ENCODE measurements at regions not wholly inside any gene's neighbourhood (a gene's known extent, or its start where the extent isn't known, plus 50 kb on each side); places are given as distances from the start of the nearest gene placed in this dataset.
"Not testable (repeated sequence)": the region's sequence is repeated elsewhere in the genome, so short reads cannot be mapped to it uniquely, and the experiment has no call there.

DNA sequence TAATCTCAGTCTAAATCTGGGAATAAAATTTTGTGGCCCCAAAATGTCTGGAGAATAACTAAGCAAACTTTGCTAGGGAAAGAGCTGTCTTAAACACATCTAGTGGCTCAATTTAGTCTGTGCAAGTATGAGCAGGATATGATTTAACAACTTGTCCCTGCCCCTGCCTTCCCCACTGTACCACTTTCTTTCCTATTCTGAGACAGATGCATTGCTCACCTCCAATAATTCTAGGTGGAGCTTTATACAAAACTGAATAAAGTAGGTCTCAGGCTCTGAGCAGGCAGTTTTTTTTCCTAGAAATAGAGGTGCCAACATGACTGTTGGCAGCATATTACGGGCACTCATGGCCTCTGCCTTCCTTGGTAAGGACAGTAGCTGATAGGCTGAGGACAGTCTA is 412.1 kb downstream of the DAD1 start:
- intact Hi-C loops (cut with micrococcal nuclease): no loop called here

DNA sequence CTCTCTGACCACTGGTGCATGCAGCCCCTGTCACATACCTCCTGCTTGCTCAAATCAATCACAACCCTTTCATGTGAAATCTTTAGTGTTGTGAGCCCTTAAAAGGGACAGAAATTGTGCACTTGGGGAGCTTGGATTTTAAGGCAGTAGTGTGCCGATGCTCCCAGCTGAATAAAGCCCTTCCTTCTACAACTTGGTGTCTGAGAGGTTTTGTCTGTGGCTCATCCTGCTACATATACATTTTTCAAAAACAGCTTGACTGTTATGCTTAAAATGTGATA is 413.8 kb downstream of the DAD1 start:
- intact Hi-C loops (cut with micrococcal nuclease): not testable (repeated sequence)

DNA sequence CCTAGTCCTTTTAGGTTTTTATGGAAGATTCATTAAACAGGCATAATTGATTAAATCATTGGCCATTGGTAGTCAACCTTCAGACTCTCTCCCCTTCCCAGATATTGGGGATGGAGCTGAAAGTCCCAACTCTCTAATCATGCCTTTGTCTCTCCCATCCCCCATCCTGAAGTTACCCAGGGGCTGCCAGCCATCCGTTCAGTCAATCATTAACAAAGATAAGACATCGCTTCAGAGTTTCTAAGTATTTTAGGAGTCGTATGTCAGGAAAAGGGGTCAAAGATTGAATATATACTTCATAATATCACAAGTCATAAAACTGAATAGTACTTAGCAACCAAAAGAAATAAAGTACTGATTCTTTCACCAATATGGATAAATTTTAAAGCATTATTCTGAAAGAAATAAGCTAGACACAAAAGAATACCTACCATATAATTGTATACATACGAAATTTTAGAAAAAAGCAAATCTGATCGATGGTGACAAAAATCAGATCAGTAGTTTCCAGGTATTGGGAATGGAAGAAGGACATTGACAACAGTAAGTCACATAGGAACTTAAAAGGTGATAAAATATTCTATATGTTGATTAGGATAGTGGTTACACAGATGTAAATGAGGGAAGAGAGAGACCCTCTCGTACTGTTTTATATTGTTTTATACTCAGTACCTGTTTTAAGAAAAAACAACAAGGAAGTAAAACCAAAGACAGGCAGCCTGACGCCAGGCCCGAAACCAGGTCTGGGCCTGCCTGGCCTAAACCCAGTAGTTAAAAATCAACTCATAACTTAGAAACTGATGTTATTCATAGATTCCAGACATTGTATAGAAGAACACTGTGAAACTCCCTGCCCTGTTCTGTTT is 414.4 kb downstream of the DAD1 start:
- intact Hi-C loops (cut with micrococcal nuclease): no loop called here

DNA sequence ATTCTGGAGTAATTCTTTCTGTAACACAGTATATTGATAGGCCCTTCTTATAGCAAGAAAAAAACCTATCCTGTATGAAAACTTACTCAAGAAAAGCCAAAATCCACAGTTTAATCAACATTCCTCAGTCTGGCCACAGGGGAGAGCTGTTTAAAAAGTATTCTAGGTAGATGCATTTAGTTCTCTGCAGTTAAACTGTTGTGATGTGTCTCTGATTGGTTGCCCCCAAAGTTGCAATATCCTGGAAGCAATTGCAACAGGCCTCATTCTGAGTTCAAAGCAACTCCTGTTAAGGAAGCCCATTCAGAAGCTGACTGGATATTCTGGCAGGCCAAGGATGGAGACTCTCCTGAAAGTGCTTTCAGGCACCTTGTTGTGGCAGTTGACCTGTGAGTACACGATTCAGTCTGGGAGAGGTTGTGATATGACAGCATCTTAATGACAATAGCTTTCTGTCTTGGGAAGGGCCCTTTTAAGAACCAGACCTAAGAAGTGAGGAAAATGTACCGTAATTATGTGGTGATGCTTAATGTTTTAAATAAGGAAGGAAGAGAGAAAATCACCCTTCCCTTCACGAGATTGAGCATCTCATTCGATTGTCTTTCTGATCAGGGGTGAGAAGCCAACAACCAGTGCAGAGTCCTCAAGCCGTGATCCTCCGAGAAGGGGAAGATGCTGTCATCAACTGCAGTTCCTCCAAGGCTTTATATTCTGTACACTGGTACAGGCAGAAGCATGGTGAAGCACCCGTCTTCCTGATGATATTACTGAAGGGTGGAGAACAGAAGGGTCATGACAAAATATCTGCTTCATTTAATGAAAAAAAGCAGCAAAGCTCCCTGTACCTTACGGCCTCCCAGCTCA is 420.7 kb downstream of the DAD1 start:
- intact Hi-C loops (cut with micrococcal nuclease): loop anchor here (5.0 to 10.0 kb wide), 2 partner anchors 34 to 56 kb away; no protein-coding TSS in a partner anchor

DNA sequence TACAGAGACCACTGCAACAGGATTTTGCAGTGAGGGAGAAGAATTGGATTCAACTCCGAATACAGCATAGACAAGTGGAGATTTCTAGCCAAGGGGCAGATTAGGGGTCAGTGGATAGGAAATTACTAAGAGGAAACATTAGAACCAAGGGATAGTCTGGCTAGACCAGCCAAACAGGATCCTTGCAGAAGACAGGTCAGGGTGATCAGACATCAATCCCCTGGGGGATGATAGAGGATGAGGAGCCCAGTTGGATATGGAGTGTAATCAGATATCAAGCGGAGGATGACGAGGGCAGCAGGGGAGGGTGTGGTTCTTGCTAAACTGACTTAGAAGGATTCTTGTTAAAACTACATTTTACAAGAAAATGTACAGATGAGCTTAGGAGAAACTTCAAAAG is 424.4 kb downstream of the DAD1 start:
- intact Hi-C loops (cut with micrococcal nuclease): loop anchor here (5.0 to 10.0 kb wide), 4 partner anchors 38 to 353 kb away; no protein-coding TSS in a partner anchor

DNA sequence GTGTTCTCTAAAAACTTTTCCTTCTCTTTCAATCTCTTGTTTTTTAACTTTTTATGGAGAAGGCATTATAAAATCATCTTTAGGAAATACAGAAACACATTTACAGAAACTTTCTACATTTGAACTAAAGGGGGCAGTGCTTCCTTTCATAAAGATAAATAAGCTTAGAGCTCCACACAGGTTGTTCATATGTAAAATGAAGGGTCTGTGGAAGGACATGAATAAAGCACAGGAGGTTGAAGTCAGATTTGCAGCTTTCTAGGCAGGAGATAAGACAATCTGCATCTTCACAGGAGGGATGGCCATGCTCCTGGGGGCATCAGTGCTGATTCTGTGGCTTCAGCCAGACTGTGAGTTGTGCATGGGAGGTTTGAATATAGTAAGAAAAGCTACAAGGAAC is 426.0 kb downstream of the DAD1 start:
- intact Hi-C loops (cut with micrococcal nuclease): loop anchor here (1.0 to 10.0 kb wide), 5 partner anchors 41 to 393 kb away; no protein-coding TSS in a partner anchor

DNA sequence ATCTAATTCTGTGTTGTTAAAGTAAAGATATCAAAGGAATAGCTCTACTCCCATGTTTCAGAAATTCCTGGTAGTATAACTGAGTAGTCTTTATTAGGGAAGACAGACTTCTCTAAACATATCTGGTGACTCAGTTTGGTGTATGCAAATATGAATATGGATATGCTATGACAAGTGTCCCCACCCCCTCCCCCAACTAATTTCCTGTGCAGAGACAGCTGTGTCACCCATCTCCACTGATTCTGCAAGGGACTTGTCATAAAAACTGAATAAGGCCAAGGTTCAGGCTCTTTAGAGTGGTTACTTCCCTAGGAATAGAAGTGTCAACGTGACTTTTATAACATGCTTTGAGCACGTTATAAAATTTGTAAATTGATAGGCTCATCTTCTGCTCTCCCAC is 429.1 kb downstream of the DAD1 start:
- intact Hi-C loops (cut with micrococcal nuclease): loop anchor here (5.0 to 10.0 kb wide), 3 partner anchors 38 to 357 kb away; no protein-coding TSS in a partner anchor

DNA sequence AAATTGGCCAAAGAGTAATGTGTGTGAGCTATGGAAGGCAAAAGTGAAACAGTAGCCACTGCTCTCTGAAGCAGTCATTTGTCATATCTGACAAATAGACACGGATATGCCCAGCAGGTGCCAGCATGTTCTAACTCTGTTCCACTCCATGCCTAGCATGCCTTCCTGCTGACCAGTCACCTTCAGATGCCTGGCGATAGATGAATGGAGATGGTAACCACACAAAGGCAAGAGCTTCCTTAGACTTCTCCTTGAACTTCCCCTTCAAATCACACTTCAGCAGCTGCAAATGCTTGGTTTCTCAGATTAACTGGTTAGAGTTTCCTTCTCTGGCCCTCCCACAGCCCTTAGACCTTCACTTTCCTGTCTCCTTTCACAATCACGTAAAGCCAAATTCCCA is 429.9 kb downstream of the DAD1 start:
- intact Hi-C loops (cut with micrococcal nuclease): no loop called here

DNA sequence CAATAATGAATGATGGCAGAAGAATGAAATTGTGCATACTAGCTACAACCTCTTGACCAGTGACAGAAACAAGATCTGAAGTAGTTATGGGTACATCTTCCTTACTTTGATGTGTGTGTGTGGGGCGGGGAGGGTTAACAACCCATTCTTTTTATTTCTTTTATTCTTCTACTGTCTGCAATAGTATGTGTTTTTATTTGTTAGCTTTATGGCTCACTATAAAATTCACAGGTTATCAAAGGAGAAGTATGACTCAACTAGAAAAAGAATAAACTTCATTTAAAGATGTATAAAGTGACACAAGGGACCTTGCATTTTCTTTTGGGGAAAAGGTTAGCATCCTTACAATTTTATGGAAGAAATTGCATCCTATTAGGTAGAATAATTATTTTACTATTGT is 430.5 kb downstream of the DAD1 start:
- intact Hi-C loops (cut with micrococcal nuclease): no loop called here

DNA sequence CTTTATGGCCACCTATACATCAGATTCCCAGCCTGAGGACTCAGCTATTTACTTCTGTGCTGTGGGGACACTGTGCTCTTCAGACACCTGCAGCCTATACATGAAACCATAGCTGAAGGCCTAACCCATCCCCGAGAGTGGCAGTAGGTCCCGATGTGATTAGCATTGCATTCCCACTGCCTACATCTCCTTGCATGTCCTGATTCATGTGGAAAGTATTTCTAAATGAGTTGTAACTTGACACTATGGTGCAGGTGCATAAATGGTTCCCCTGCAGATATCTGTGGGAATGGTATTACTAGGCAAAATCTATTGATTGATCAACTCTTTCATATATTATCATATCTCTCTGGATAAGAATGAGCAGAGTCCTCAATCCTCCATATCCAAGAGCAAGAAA is 433.5 kb downstream of the DAD1 start:
- intact Hi-C loops (cut with micrococcal nuclease): no loop called here

DNA sequence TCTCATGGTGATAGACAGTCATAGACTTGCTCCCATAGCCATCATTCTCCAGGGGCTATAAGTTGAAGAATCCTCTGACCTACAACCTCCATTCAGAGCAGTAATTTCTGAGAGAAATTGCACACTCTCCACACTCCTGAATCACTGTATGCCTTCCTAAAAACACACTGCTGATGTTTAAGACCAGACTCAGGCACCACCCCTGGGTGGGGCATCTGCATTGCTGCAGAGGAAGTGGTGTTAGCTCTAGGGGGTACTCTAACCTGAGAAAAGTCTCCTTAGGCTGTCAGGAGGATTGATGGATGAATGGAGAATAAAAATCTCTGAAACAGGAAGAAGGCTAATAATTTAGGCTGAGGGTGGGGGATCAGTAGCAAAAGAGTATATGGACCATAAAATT is 436.1 kb downstream of the DAD1 start:
- intact Hi-C loops (cut with micrococcal nuclease): no loop called here

DNA sequence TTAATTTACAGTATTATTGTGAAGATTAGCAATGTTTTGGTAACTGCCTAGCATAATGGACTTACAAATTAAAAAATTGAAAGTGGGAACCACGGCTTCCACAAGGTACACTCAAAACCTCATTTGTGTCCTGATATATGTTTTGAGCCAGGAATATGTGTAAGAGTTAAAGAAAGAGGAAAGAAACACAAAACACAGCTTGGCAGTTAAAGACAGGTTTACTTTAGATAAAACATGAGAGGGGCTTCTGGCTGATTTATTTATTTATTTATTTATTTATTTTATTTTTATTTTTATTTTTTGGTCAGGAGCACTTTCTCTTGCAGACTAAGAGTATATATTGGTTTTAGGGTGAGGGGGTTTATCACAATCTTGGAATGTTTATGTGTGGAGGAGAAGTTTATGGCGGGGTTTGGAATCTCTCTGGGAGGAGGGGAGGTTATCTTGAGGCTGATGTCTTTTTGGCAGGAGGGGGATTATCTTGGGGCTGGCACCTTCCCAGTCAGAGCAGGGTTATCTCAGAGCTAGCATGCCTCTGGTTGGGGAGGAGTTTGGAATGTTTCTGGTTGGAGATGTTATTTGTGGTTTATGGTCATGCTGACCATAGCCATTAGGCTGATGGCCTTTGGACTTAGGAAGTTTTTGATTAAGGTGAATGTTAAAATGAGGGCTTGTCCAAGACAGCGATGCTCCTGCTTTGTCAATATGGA is 436.7 kb downstream of the DAD1 start:
- intact Hi-C loops (cut with micrococcal nuclease): no loop called here

DNA sequence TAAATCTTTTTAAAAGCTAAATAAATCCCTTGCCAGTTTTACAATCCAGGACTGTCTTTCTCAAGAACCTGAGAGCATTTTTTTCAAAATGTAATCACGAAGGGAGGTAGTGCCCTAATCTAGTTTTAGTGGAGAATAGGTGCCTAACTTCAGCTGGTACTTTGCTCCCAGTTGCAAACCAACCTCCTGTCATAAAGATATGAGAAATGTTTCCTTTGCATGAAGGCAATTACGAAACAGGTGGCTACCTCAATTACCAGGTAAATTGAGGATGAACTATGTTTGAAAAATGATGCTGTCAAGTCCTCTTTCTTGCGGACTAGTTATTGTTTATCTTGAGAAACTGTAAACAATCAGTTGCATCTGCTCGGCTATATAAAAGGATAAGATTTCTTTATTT is 437.9 kb downstream of the DAD1 start:
- intact Hi-C loops (cut with micrococcal nuclease): no loop called here

DNA sequence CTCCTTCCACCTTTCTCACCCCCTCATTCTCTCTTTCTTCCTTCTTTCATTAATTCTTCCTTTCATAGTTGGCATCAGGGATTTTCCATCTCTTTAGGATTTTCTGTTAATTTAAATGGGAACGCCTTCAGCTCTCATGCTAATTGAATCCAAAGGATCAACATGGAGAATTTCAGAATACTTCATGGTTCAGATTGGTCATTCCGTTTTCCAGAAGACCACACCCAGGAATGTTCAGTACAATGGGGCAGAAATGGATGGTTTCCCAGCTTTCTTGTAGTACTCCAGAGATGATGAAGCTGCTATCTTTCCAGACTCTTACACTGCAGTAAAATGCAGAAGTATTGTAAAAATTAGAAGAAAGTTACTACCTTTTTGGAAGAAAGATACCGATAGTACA is 440.0 kb downstream of the DAD1 start:
- intact Hi-C loops (cut with micrococcal nuclease): no loop called here

DNA sequence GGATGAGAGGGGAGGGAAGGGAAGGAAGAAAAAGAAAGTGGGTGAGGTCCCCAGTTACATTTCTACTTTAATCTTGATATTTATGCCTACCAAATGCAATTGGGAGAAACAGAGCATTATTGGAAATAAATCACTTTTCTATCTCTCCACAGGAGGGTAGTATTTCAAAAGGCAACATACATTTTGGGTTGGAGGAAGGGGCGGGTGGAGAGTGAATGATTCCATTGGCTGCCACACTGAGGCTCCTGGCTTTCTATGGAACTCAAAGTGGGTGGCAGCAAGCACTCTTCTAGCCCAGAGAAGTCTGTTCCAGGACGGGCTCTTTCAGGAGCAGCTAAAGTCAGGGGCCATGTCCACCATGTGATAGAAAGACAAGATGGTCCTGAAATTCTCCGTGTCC is 441.3 kb downstream of the DAD1 start:
- intact Hi-C loops (cut with micrococcal nuclease): no loop called here

DNA sequence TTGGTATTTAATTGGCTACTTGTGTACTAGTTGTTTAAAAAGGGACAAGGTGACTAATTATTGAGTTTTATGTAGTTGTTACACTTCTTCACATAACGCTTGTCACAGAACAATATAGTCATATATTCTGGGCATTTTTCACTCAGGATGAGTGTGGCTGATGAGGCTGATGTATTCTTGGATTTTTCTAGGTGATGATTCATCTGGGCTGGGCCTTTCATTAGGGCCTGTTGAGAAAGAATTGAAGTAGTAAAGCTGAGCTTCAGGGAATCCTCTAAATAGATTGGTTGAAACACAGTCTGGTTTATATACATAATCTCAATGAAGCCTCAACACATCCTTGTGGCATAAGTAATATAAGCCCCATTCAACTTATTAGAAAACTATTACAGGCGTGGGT is 445.7 kb downstream of the DAD1 start:
- intact Hi-C loops (cut with micrococcal nuclease): no loop called here

DNA sequence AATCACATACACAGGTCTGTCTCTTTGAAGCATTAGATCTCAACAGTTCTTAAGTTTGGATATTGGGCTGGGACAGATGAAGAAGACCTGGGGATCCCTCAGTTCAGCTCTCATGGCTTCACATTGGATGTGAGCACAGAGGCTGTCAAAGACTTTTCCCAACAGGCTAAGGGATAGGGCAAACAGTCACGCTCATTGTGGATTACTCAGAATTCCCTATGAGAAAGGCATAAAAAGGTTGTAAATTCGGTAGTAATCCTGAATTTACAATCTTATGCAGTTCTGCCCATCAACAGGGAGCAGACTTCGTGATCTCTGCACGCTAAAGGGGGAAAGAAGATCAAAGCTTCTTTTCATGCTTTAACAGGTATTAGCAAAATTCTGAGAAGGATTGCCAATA is 448.4 kb downstream of the DAD1 start:
- intact Hi-C loops (cut with micrococcal nuclease): no loop called here

DNA sequence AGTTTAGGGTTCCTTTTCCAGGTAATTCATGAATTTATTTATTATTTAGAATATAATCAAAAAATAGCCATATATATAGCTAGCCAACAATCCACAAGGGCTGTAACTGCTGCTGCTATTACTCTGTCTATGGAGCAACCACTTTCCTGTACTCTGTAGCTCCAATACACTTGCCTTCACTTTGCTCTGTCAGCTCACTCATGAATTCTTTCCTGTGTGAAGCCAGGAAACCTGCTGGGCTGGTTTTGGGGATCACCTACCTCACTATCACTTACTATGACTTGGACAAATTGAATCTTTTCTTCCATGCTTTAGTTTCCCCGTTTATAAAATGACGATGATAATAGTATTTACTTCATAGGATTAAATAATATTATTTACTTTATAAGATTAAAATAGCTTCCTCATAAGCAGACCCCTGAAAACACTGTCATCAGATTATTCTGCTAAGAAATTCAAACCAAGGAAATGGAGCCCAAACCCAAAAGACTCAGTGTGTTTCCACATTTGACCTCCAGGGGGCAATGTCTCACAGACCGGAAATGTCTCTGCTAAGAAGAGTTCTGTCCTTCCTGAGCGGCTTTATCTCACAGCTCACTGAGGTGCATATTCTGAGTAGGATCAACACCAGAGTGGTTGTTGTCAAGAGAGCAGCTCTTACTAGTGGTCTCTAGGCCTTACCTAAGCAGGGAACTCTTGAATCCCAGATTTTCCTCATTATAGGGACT is 457.1 kb downstream of the DAD1 start:
- intact Hi-C loops (cut with micrococcal nuclease): no loop called here

DNA sequence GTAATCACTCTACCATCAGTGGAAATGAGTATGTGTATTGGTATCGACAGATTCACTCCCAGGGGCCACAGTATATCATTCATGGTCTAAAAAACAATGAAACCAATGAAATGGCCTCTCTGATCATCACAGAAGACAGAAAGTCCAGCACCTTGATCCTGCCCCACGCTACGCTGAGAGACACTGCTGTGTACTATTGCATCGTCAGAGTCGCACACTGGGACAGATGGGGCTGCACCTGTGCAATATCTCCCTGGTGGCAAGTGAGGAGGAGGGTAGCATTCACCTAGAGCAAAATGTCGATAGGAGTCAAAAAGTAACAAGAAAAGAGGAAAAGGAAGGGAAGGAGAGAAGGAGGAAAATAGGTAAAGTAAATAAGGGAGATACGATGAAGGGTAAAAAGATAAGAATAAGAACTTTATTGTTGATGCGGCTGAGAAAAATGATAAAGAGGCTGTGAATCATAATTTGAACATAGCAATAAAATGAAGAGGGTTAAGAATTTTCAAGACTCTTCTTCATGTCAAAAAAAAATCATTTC is 450.5 kb upstream of the OR4E1 start:
- intact Hi-C loops (cut with micrococcal nuclease): loop anchor here (5.0 kb wide), 2 partner anchors 38 to 383 kb away; no protein-coding TSS in a partner anchor

DNA sequence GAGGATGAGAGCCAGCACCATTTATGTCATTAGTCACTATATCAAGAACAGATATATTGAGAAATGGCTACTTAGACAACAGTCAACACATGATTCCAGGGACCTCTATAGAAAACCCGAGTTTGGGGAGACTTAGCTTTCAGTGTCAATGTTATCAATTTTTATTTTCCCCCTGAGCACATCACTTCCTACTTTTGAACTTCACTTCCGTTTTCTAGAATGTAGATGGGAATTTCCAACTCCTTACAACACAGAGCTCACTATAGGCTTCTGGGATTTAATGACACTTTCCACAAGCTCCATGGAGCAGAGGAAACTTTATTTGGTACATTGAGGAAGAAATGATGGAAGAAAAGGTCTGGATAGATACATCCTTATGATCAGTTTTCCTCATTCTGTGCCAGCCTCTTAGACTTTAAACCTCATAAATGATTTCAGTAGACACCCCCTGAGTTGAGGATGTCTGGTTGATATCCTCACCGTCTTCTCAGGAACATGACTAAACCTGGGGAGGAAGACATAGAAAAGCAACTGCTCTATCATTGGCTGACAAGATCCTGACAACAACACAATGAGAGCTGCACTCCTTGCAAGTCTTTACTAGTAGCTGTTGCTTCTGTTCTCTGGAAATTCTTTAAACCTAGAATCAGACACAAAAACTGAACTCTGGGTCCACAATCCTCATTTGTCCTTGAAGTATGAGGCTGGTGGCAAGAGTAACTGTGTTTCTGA is 449.4 kb upstream of the OR4E1 start:
- intact Hi-C loops (cut with micrococcal nuclease): loop anchor here (1.0 to 5.0 kb wide), 4 partner anchors 39 to 447 kb away; no protein-coding TSS in a partner anchor

Measured in T-helper 1 cell treated with Interleukin-12 subunit alpha and Interleukin-12 subunit beta and Interleukin-4 antibody, amounts not matched to agents 30 ng/mL and 1 ng/mL, for 36 hours (primary cell).